PC-3 (cell line): ENCODE measurements at regions not wholly inside any gene's neighbourhood (a gene's known extent, or its start where the extent isn't known, plus 50 kb on each side); places are given as distances from the start of the nearest gene placed in this dataset.

ENCODE experiments used
- ATAC-seq: fragments of 200-7000 bp; cut with Tn5 transposase; 2 replicates; pipeline ENCODE4 v1.9.1; 2020; ENCODE audit warnings: mild to moderate bottlenecking, moderate library complexity
- BruUV-seq: library from RNA; stranded (reverse); fragments of 400-500 nt; replicated peaks from 2 replicates; lab custom pipeline; 2021; lab: Mats Ljungman, UMichigan
- CTCF ChIA-PET: fragments of 300-600 bp; sonication (Branson Sonifier 250); formaldehyde crosslinking; loops from one replicate; lab custom pipeline; 2022; ENCODE audit warnings: antibody characterized with exemption; lab: Charles Lee
- POLR2A ChIA-PET: fragments of 300-600 bp; sonication (Branson Sonifier 250); formaldehyde crosslinking; loops from one replicate; lab custom pipeline; 2022; ENCODE audit warnings: antibody characterized with exemption; ENCODE audit not compliant: unreplicated experiment; lab: Charles Lee
- DNase-seq: peaks from one replicate; pipeline ENCODE4 v3.0.0-alpha.2; 2015
- H2AFZ ChIP-seq: fragments of 300-600 bp; sonication (generic); 2 replicates; pipeline ENCODE4 v1.6.0; 2016; ENCODE audit warnings: antibody characterized with exemption, low read length
- H3F3A ChIP-seq: fragments of 300-600 bp; sonication (generic); one replicate; pipeline ENCODE4 v1.6.0; 2017; ENCODE audit warnings: antibody characterized with exemption, low read length, control low read depth, mild to moderate bottlenecking; ENCODE audit not compliant: unreplicated experiment
- H3K27ac ChIP-seq: fragments of 300-600 bp; sonication (generic); 2 replicates; pipeline ENCODE4 v1.5.1; 2016; ENCODE audit warnings: mild to moderate bottlenecking, low read length
- H3K27me3 ChIP-seq: fragments of 300-600 bp; sonication (generic); 2 replicates; pipeline ENCODE4 v1.6.1; 2016; ENCODE audit warnings: low read length, mixed read lengths
- H3K36me3 ChIP-seq: fragments of 300-600 bp; sonication (generic); 2 replicates; pipeline ENCODE4 v1.6.1; 2016; ENCODE audit warnings: low read depth, mixed run types, low read length, mixed read lengths
- H3K4me1 ChIP-seq: fragments of 300-600 bp; sonication (generic); 2 replicates; pipeline ENCODE4 v1.5.1; 2016; ENCODE audit warnings: low read length; ENCODE audit not compliant: insufficient read depth
- H3K4me2 ChIP-seq: fragments of 300-600 bp; sonication (generic); 2 replicates; pipeline ENCODE4 v1.6.0; 2016; ENCODE audit warnings: low read length
- H3K4me3 ChIP-seq: fragments of 300-600 bp; sonication (generic); 2 replicates; pipeline ENCODE4 v1.5.1; 2016; ENCODE audit warnings: mild to moderate bottlenecking, low read length, mixed read lengths
- H3K79me2 ChIP-seq: fragments of 300-600 bp; sonication (generic); 2 replicates; pipeline ENCODE4 v1.6.1; 2017; ENCODE audit warnings: low read length, mixed read lengths
- H3K9ac ChIP-seq: fragments of 300-600 bp; sonication (generic); 2 replicates; pipeline ENCODE4 v1.6.0; 2016; ENCODE audit warnings: mild to moderate bottlenecking, low read length
- H3K9me2 ChIP-seq: fragments of 300-600 bp; sonication (generic); replicated peaks from 2 replicates; pipeline ENCODE4 v1.6.1; 2016; ENCODE audit warnings: mixed run types, low read length, mixed read lengths
- H3K9me3 ChIP-seq: fragments of 300-600 bp; sonication (generic); 2 replicates; pipeline ENCODE4 v1.6.1; 2016; ENCODE audit warnings: low read length, mixed read lengths
- H4K20me1 ChIP-seq: fragments of 300-600 bp; sonication (generic); 2 replicates; pipeline ENCODE4 v1.6.1; 2016; ENCODE audit warnings: low read length, mixed read lengths
- CTCF ChIP-seq: fragments of 300-600 bp; sonication (generic); conservative IDR thresholded peaks from 2 replicates; pipeline ENCODE4 v1.5.1; 2017; ENCODE audit warnings: antibody characterized with exemption, low read depth, mild to moderate bottlenecking, low read length
- EZH2 ChIP-seq: fragments of 300-600 bp; sonication (generic); IDR thresholded peaks from one replicate; pipeline ENCODE4 v1.6.1; 2017; ENCODE audit warnings: antibody characterized with exemption, mild to moderate bottlenecking, low read length; ENCODE audit not compliant: unreplicated experiment
- EZH2phosphoT487 ChIP-seq: fragments of 300-600 bp; sonication (generic); IDR thresholded peaks from 2 replicates; pipeline ENCODE4 v1.6.1; 2018; ENCODE audit warnings: mild to moderate bottlenecking, antibody characterized with exemption, low read length, borderline replicate concordance
- intact Hi-C: fragments of 100-400 bp; cut with micrococcal nuclease; formaldehyde crosslinking; loops from 2 replicates; pipeline ENCODE4 v1.9.0; 2023

- Histone ChIP-seq H3K9ac (no peak overlapping the region), H3K9me3 (no peaks in the 10 kb centered on the region), H2AFZ (no peak overlapping the region), H3K4me1 (no peaks in the 10 kb centered on the region), H3K27me3 (no peaks in the 10 kb centered on the region), H3F3A (no peaks in the 10 kb centered on the region), H3K4me3 (no peak overlapping the region), H3K36me3 (no peaks in the 10 kb centered on the region), H3K79me2 (no peaks in the 10 kb centered on the region), H3K9me2 (no peaks in the 10 kb centered on the region), H3K4me2 (no peak overlapping the region), H4K20me1 (no peaks in the 10 kb centered on the region), H3K27ac (no peak overlapping the region)
- ATAC-seq (no peak), DNase-seq (no peak)
- intact Hi-C loops, result no loop called here
- TF ChIP-seq CTCF, result no peak
- no peak for TF ChIP-seq EZH2phosphoT487
- TF ChIP-seq EZH2, result no peak
- POLR2A ChIA-PET, result no interaction called here
- CTCF ChIA-PET, result no interaction called here
- BruUV-seq, result no TSS peak
These were observed 150.6 kb downstream of the AKR1D1 start for GRCh38 chr7:138226745-138227279.

GRCh38 chr7:138228119-138228518, 151.9 kb downstream of the AKR1D1 start:
- Histone ChIP-seq H3K4me1 (no peaks in the 10 kb centered on the region), H3K27ac (no peak overlapping the region), H3F3A (no peaks in the 10 kb centered on the region), H3K27me3 (no peaks in the 10 kb centered on the region), H3K9me3 (no peaks in the 10 kb centered on the region), H3K9ac (no peak overlapping the region), H3K9me2 (no peaks in the 10 kb centered on the region), H4K20me1 (no peaks in the 10 kb centered on the region), H3K36me3 (no peaks in the 10 kb centered on the region), H3K4me2 (no peak overlapping the region), H3K79me2 (no peaks in the 10 kb centered on the region), H3K4me3 (no peak overlapping the region), H2AFZ (no peak overlapping the region)
- TF ChIP-seq CTCF (no peak), EZH2 (no peak), EZH2phosphoT487 (no peak)
- intact Hi-C loops, result no loop called here
- no peak for ATAC-seq
- ChIA-PET CTCF (no interaction called here), POLR2A (no interaction called here)
- BruUV-seq, result no TSS peak
- DNase-seq, result no peak

GRCh38 chr7:138228769-138229168, 152.5 kb downstream of the AKR1D1 start:
- Histone ChIP-seq H4K20me1 (no peaks in the 10 kb centered on the region), H3K27me3 (no peaks in the 10 kb centered on the region), H3K27ac (no peak overlapping the region), H3K79me2 (no peaks in the 10 kb centered on the region), H3F3A (no peaks in the 10 kb centered on the region), H2AFZ (no peak overlapping the region), H3K36me3 (no peaks in the 10 kb centered on the region), H3K9me2 (no peaks in the 10 kb centered on the region), H3K4me2 (no peak overlapping the region), H3K9me3 (no peaks in the 10 kb centered on the region), H3K9ac (no peak overlapping the region), H3K4me3 (no peak overlapping the region), H3K4me1 (no peaks in the 10 kb centered on the region)
- CTCF ChIA-PET, result no interaction called here
- POLR2A ChIA-PET, result no interaction called here
- no TSS peak for BruUV-seq
- ATAC-seq, result no peak
- intact Hi-C loops, result no loop called here
- TF ChIP-seq EZH2 (no peak), CTCF (no peak), EZH2phosphoT487 (no peak)
- no peak for DNase-seq
